Endodermal cell (in vitro differentiated cells): ENCODE measurements at regions not wholly inside any gene's neighbourhood (a gene's known extent, or its start where the extent isn't known, plus 50 kb on each side); places are given as distances from the start of the nearest gene placed in this dataset.

Experiments used
- DNase-seq: peaks from one replicate; pipeline ENCODE4 v3.0.0-alpha.2; 2017
- H3K27ac ChIP-seq: 2 replicates; pipeline ENCODE4 v1.5.1; 2013; ENCODE audit warnings: mild to moderate bottlenecking, low read depth, low read length, moderate library complexity
- H3K27me3 ChIP-seq: 2 replicates; pipeline ENCODE4 v1.6.1; 2013; ENCODE audit warnings: mild to moderate bottlenecking, low read length, moderate library complexity; ENCODE audit not compliant: insufficient read depth, control insufficient read depth, poor library complexity, severe bottlenecking
- H3K36me3 ChIP-seq: 2 replicates; pipeline ENCODE4 v1.7.0; 2013; ENCODE audit warnings: mild to moderate bottlenecking, low read length, moderate library complexity; ENCODE audit not compliant: control insufficient read depth, insufficient read depth
- H3K4me1 ChIP-seq: one replicate; pipeline ENCODE4 v1.7.0; 2013; ENCODE audit warnings: low read length; ENCODE audit not compliant: control insufficient read depth, insufficient read depth
- H3K4me3 ChIP-seq: 2 replicates; pipeline ENCODE4 v1.5.1; 2013; ENCODE audit warnings: mild to moderate bottlenecking, low read length, moderate library complexity
- H3K9ac ChIP-seq: 2 replicates; pipeline ENCODE4 v1.6.1; 2013; ENCODE audit warnings: mild to moderate bottlenecking, low read length, moderate library complexity; ENCODE audit not compliant: poor library complexity, severe bottlenecking; ENCODE audit errors: extremely low read depth
- H3K9me3 ChIP-seq: 2 replicates; pipeline ENCODE4 v1.6.1; 2013; ENCODE audit warnings: mild to moderate bottlenecking, low read length, moderate library complexity; ENCODE audit not compliant: control insufficient read depth
- H3K27ac Mint-ChIP-seq: 2 replicates; pipeline ENCODE4 v1.8.0; 2020; ENCODE audit warnings: mixed read lengths
- H3K27me3 Mint-ChIP-seq: 2 replicates; pipeline ENCODE4 v1.8.0; 2021; ENCODE audit warnings: mild to moderate bottlenecking, mixed read lengths; ENCODE audit not compliant: insufficient read depth
- H3K36me3 Mint-ChIP-seq: 2 replicates; pipeline ENCODE4 v1.8.0; 2020; ENCODE audit warnings: low read depth, mixed read lengths
- H3K4me1 Mint-ChIP-seq: 2 replicates; pipeline ENCODE4 v1.8.0; 2020; ENCODE audit warnings: mixed read lengths
- H3K4me3 Mint-ChIP-seq: 2 replicates; pipeline ENCODE4 v1.8.0; 2020; ENCODE audit warnings: mild to moderate bottlenecking, moderate library complexity, mixed read lengths
- H3K9me3 Mint-ChIP-seq: 2 replicates; pipeline ENCODE4 v1.8.0; 2020; ENCODE audit warnings: mild to moderate bottlenecking, mixed read lengths
- CTCF ChIP-seq: fragments of 200-600 bp; sonication (generic); conservative IDR thresholded peaks from 2 replicates; pipeline ENCODE4 v1.5.0; 2021; ENCODE audit warnings: antibody characterized with exemption, mild to moderate bottlenecking
- WGBS, 2 experiments: methylation state at CpG; one replicate each; pipeline versions ENCODE4 v1.1.5 to v1.1.7; 2013; ENCODE audit warnings: missing lambda C conversion rate in 2 of 2, mixed read lengths in 1 of 2; ENCODE audit not compliant: insufficient coverage in 1 of 2, insufficient read length in 1 of 2; 5-methylcytosine and 5-hydroxymethylcytosine counted together

GRCh38 chr14:62453226-62453625 lies 592.0 kb downstream of the KCNH5 start:
- Mint-ChIP-seq H3K36me3 (no peaks in the 10 kb centered on the region), H3K27me3 (no peaks in the 10 kb centered on the region), H3K27ac (no peak overlapping the region), H3K9me3 (peaks cover 3% of the 10 kb centered on the region), H3K4me3 (no peak overlapping the region), H3K4me1 (no peaks in the 10 kb centered on the region)
- no peaks in the 10 kb centered on the region for H3K4me1 ChIP-seq
- no peak overlapping the region for H3K9ac ChIP-seq
- no peak for DNase-seq
- H3K36me3 ChIP-seq = no peaks in the 10 kb centered on the region
- no peak overlapping the region for H3K4me3 ChIP-seq
- H3K9me3 ChIP-seq = peaks cover 7% of the 10 kb centered on the region
- no peak for TF ChIP-seq CTCF
- 95 to 100% methylated on average over 1 to 2 of the region's 2 CpGs for WGBS, 2 experiments
- H3K27ac ChIP-seq = no peak overlapping the region
- H3K27me3 ChIP-seq = no peaks in the 10 kb centered on the region

GRCh38 chr14:62455446-62455845 lies 589.8 kb downstream of the KCNH5 start:
- no peaks in the 10 kb centered on the region for H3K27me3 ChIP-seq
- Mint-ChIP-seq H3K4me3 (no peak overlapping the region), H3K27me3 (no peaks in the 10 kb centered on the region), H3K9me3 (no peaks in the 10 kb centered on the region), H3K4me1 (no peaks in the 10 kb centered on the region), H3K36me3 (no peaks in the 10 kb centered on the region), H3K27ac (no peak overlapping the region)
- TF ChIP-seq CTCF = no peak
- no peak overlapping the region for H3K27ac ChIP-seq
- 95 to 96% methylated on average over 2 to 3 of the region's 3 CpGs for WGBS, 2 experiments
- no peak for DNase-seq
- H3K36me3 ChIP-seq = no peaks in the 10 kb centered on the region
- no peaks in the 10 kb centered on the region for H3K9me3 ChIP-seq
- H3K4me3 ChIP-seq = no peak overlapping the region
- no peak overlapping the region for H3K9ac ChIP-seq
- no peaks in the 10 kb centered on the region for H3K4me1 ChIP-seq

- Histone ChIP-seq H3K27ac (no peak overlapping the region), H3K27me3 (no peaks in the 10 kb centered on the region), H3K4me1 (no peaks in the 10 kb centered on the region), H3K36me3 (no peaks in the 10 kb centered on the region), H3K4me3 (no peak overlapping the region), H3K9me3 (no peaks in the 10 kb centered on the region), H3K9ac (no peak overlapping the region)
- no peak for DNase-seq
- no peaks in the 10 kb centered on the region for H3K27me3 Mint-ChIP-seq
- H3K9me3 Mint-ChIP-seq = no peaks in the 10 kb centered on the region
- H3K4me3 Mint-ChIP-seq = no peak overlapping the region
- no peak for TF ChIP-seq CTCF
- no peaks in the 10 kb centered on the region for H3K4me1 Mint-ChIP-seq
- WGBS, 2 experiments = 93 to 96% methylated on average over 2 to 4 of the region's 4 CpGs
- no peak overlapping the region for H3K27ac Mint-ChIP-seq
- H3K36me3 Mint-ChIP-seq = no peaks in the 10 kb centered on the region
Observed at GRCh38 chr14:62462988-62463387, 582.3 kb downstream of the KCNH5 start.
